Subcutaneous abdominal adipose tissue (tissue), 5 donors: ENCODE measurements at regions not wholly inside any gene's neighbourhood (a gene's known extent, or its start where the extent isn't known, plus 50 kb on each side); places are given as distances from the start of the nearest gene placed in this dataset.
"Not testable (repeated sequence)": the region's sequence is repeated elsewhere in the genome, so short reads cannot be mapped to it uniquely, and the experiment has no call there.

Experiments
- H3K27ac ChIP-seq: one replicate; pipeline ENCODE4 v1.7.0; 2013; ENCODE audit warnings: low read depth, mild to moderate bottlenecking, inconsistent platforms, low read length, moderate library complexity
- H3K27me3 ChIP-seq, 5 donors: one replicate each; pipeline ENCODE4 v1.7.0; 2013; ENCODE audit warnings: low read length in 5 of 5, inconsistent platforms in 1 of 5; ENCODE audit not compliant: control insufficient read depth in 5 of 5, insufficient read depth in 4 of 5
- H3K36me3 ChIP-seq, 5 donors: one replicate each; pipeline ENCODE4 v1.7.0; 2013; ENCODE audit warnings: low read length in 5 of 5; ENCODE audit not compliant: control insufficient read depth in 5 of 5, insufficient read depth in 5 of 5
- H3K4me1 ChIP-seq, 5 donors: one replicate each; pipeline ENCODE4 v1.7.0; 2013; ENCODE audit warnings: low read length in 5 of 5, mild to moderate bottlenecking in 3 of 5, moderate library complexity in 1 of 5; ENCODE audit not compliant: control insufficient read depth in 5 of 5, insufficient read depth in 5 of 5
- H3K4me3 ChIP-seq, 5 donors: one replicate each; pipeline ENCODE4 v1.7.0; 2013; ENCODE audit warnings: low read length in 5 of 5, low read depth in 1 of 5
- H3K9ac ChIP-seq, 5 donors: one replicate each; pipeline ENCODE4 v1.7.0; 2013; ENCODE audit warnings: low read length in 5 of 5, mild to moderate bottlenecking in 4 of 5, moderate library complexity in 3 of 5
- H3K9me3 ChIP-seq, 5 donors: one replicate each; pipeline ENCODE4 v1.7.0; 2013; ENCODE audit warnings: low read length in 5 of 5; ENCODE audit not compliant: control insufficient read depth in 5 of 5
- donor health status: healthy.
- donor health status: healthy.
- donor health status: healthy.
- donor health status: healthy.
- donor health status: healthy.

- no peak overlapping the region for H3K4me3 ChIP-seq
- H3K4me1 ChIP-seq: no peaks in the 10 kb centered on the region
- no peaks in the 10 kb centered on the region for H3K27me3 ChIP-seq
- no peaks in the 10 kb centered on the region for H3K9me3 ChIP-seq
- no peaks in the 10 kb centered on the region for H3K36me3 ChIP-seq
- H3K27ac ChIP-seq: no peak overlapping the region
- no peak overlapping the region for H3K9ac ChIP-seq
Observed at GRCh38 chr4:162782778-162783525, 383.7 kb downstream of the NAF1 start.

- H3K27me3 ChIP-seq: no peaks in the 10 kb centered on the region
- H3K36me3 ChIP-seq: no peaks in the 10 kb centered on the region
- H3K9me3 ChIP-seq: no peaks in the 10 kb centered on the region
- no peak overlapping the region for H3K27ac ChIP-seq
- no peaks in the 10 kb centered on the region for H3K4me1 ChIP-seq
- H3K9ac ChIP-seq: no peak overlapping the region
- H3K4me3 ChIP-seq: no peak overlapping the region
Observed at GRCh38 chr4:162782096-162782777, 384.5 kb downstream of the NAF1 start.

- no peak overlapping the region for H3K4me3 ChIP-seq
- H3K27ac ChIP-seq: no peak overlapping the region
- H3K9me3 ChIP-seq: no peaks in the 10 kb centered on the region
- no peak overlapping the region for H3K9ac ChIP-seq
- H3K4me1 ChIP-seq: no peaks in the 10 kb centered on the region
- H3K36me3 ChIP-seq: no peaks in the 10 kb centered on the region
- H3K27me3 ChIP-seq: no peaks in the 10 kb centered on the region
Observed at GRCh38 chr4:162770761-162771490, 395.8 kb downstream of the NAF1 start.

GRCh38 chr4:162767083-162767482 is 399.6 kb downstream of the NAF1 start:
- Histone ChIP-seq H3K27me3 (no peaks in the 10 kb centered on the region), H3K9me3 (no peaks in the 10 kb centered on the region), H3K4me3 (no peak overlapping the region), H3K4me1 (no peaks in the 10 kb centered on the region), H3K9ac (no peak overlapping the region), H3K27ac (no peak overlapping the region), H3K36me3 (no peaks in the 10 kb centered on the region)

GRCh38 chr4:162761965-162762364 is 404.7 kb downstream of the NAF1 start:
- no peaks in the 10 kb centered on the region for H3K4me1 ChIP-seq
- H3K4me3 ChIP-seq: no peak overlapping the region
- no peaks in the 10 kb centered on the region for H3K27me3 ChIP-seq
- H3K27ac ChIP-seq: no peak overlapping the region
- no peaks in the 10 kb centered on the region for H3K36me3 ChIP-seq
- H3K9ac ChIP-seq: no peak overlapping the region
- H3K9me3 ChIP-seq: no peaks in the 10 kb centered on the region

GRCh38 chr4:162740228-162740627 is 426.5 kb downstream of the NAF1 start:
- H3K4me3 ChIP-seq: not testable (repeated sequence)

GRCh38 chr4:162739596-162739995 is 427.1 kb downstream of the NAF1 start:
- H3K4me1 ChIP-seq, H3K9me3 ChIP-seq, H3K4me3 ChIP-seq, H3K9ac ChIP-seq, H3K27ac ChIP-seq, H3K36me3 ChIP-seq, H3K27me3 ChIP-seq: not testable (repeated sequence)

More at GRCh38 chr4:162740228-162740627, 426.5 kb downstream of the NAF1 start:
- H3K36me3 ChIP-seq, H3K27ac ChIP-seq, H3K4me1 ChIP-seq, H3K9ac ChIP-seq, H3K27me3 ChIP-seq, H3K9me3 ChIP-seq: not testable (repeated sequence)

GRCh38 chr4:162732876-162733275 is 433.8 kb downstream of the NAF1 start:
- H3K27ac ChIP-seq: no peak overlapping the region
- H3K4me3 ChIP-seq: no peak overlapping the region
- peaks cover 0 to 3% (median 0%) of the 10 kb centered on the region in 5 donors for H3K9me3 ChIP-seq
- no peaks in the 10 kb centered on the region for H3K4me1 ChIP-seq
- H3K9ac ChIP-seq: no peak overlapping the region
- no peaks in the 10 kb centered on the region for H3K36me3 ChIP-seq
- H3K27me3 ChIP-seq: no peaks in the 10 kb centered on the region

- Histone ChIP-seq H3K27me3 (no peaks in the 10 kb centered on the region), H3K4me1 (no peaks in the 10 kb centered on the region), H3K9me3 (peaks cover 0 to 3% (median 0%) of the 10 kb centered on the region in 5 donors), H3K27ac (no peak overlapping the region), H3K4me3 (no peak overlapping the region), H3K36me3 (peaks cover 0 to 4% (median 0%) of the 10 kb centered on the region in 5 donors), H3K9ac (no peak overlapping the region)
Observed at GRCh38 chr4:162727766-162728165, 438.9 kb downstream of the NAF1 start.

GRCh38 chr4:162727232-162727631 is 439.5 kb downstream of the NAF1 start:
- no peaks in the 10 kb centered on the region for H3K27me3 ChIP-seq
- peaks cover 0 to 3% (median 0%) of the 10 kb centered on the region in 5 donors for H3K9me3 ChIP-seq
- H3K27ac ChIP-seq: no peak overlapping the region
- H3K4me3 ChIP-seq: no peak overlapping the region
- peaks cover 0 to 4% (median 0%) of the 10 kb centered on the region in 5 donors for H3K36me3 ChIP-seq
- no peak overlapping the region for H3K9ac ChIP-seq
- no peaks in the 10 kb centered on the region for H3K4me1 ChIP-seq
